Ascending aorta (tissue), 2 donors: ENCODE measurements at regions not wholly inside any gene's neighbourhood (a gene's known extent, or its start where the extent isn't known, plus 50 kb on each side); places are given as distances from the start of the nearest gene placed in this dataset.

Experiments used
- DNase-seq, 2 donors: peaks; one replicate each; pipeline ENCODE4 v3.0.0-alpha.2; 2019; ENCODE audit warnings: low spot score in 2 of 2
- H3K27ac ChIP-seq, 2 donors: fragments of 200-600 bp; sonication (generic); one replicate each; pipeline ENCODE4 v1.5.1; 2016 to 2017; ENCODE audit warnings: mild to moderate bottlenecking in 1 of 2
- H3K27me3 ChIP-seq: fragments of 200-600 bp; sonication (generic); one replicate; pipeline ENCODE4 v1.5.1; 2017
- H3K36me3 ChIP-seq, 2 donors: fragments of 200-600 bp; sonication (generic); one replicate each; pipeline ENCODE4 v1.5.1; 2016
- H3K4me1 ChIP-seq, 2 donors: fragments of 200-600 bp; sonication (generic); one replicate each; pipeline ENCODE4 v1.5.1; 2016 to 2017; ENCODE audit warnings: mild to moderate bottlenecking in 1 of 2
- H3K4me3 ChIP-seq, 2 donors: fragments of 200-600 bp; sonication (generic); one replicate each; pipeline ENCODE4 v1.5.1; 2016 to 2017; ENCODE audit warnings: mild to moderate bottlenecking in 1 of 2
- H3K9me3 ChIP-seq, 2 donors: fragments of 200-600 bp; sonication (generic); one replicate each; pipeline ENCODE4 v1.5.1; 2016
- CTCF ChIP-seq, 3 experiments: fragments of 200-600 bp in 2 of 3; fragments of 450-650 bp in 1 of 3; sonication (generic) in 2 of 3; IDR thresholded peaks; one replicate each; pipeline ENCODE4 v1.5.1; 2016 to 2019; ENCODE audit warnings: antibody characterized with exemption in 3 of 3, mild to moderate bottlenecking in 1 of 3, moderate library complexity in 1 of 3
- intact Hi-C: fragments of 100-400 bp; cut with DNase I; formaldehyde crosslinking; loops from one replicate; pipeline ENCODE4 v1.15.1; 2023

DNA sequence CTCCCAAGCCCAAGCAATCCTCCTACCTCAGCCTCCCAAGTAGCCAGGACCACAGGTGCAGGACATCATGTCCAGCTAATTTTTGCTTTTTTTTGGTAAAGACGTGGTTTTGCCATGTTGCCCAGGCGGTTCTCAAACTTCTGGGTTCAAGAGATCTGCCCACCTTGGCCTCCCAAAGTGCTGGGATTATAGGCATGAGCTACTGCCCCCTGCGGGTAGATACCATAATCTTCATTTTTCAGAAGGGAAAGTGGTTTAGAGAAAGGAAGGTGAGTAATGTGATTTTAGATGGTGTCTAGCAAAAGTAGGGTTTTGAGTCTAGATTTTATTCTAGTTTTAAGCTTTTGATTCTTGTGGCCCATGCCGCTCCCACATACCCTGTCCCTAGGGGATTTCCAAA, 205.3 kb upstream of the CLNK start:
- Histone ChIP-seq H3K4me3 (no peak overlapping the region), H3K36me3 (no peaks in the 10 kb centered on the region), H3K27me3 (no peaks in the 10 kb centered on the region), H3K4me1 (no peaks in the 10 kb centered on the region), H3K27ac (no peak overlapping the region), H3K9me3 (no peaks in the 10 kb centered on the region)
- no peak for TF ChIP-seq CTCF (IDR thresholded peaks at IDR 0.05)
- intact Hi-C loops = no loop called here
- DNase-seq = no peak

- intact Hi-C loops = no loop called here
- no peak for DNase-seq
- TF ChIP-seq CTCF (IDR thresholded peaks at IDR 0.05) = no peak
- H3K27ac ChIP-seq = no peak overlapping the region
- H3K27me3 ChIP-seq = no peaks in the 10 kb centered on the region
- no peaks in the 10 kb centered on the region for H3K4me1 ChIP-seq
- H3K36me3 ChIP-seq = no peaks in the 10 kb centered on the region
- H3K4me3 ChIP-seq = no peak overlapping the region
- H3K9me3 ChIP-seq = no peaks in the 10 kb centered on the region
Measured at GRCh38 chr4:10879411-10880110, 195.0 kb upstream of the CLNK start.

DNA sequence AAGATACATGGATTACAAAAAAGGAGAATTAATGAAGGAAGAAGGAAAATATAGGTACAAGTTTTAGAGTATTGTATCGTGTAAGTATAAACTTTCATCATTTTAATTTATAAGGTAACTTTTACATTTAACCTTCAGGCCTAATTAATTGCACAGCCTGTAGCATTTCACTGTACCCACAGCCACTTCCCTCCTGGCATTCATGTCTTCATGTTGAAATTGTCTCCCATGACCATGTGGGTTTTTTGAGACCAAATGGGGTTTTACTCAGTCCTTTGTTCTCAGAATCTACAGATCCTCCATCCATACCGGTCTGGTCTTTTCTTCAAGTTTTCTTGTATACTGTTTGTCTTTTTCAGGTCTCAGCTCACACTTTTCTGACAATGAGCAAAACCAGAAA, 194.3 kb upstream of the CLNK start:
- Histone ChIP-seq H3K4me3 (no peak overlapping the region), H3K27ac (no peak overlapping the region), H3K4me1 (no peaks in the 10 kb centered on the region), H3K27me3 (no peaks in the 10 kb centered on the region), H3K9me3 (no peaks in the 10 kb centered on the region), H3K36me3 (no peaks in the 10 kb centered on the region)
- intact Hi-C loops = no loop called here
- no peak for TF ChIP-seq CTCF (IDR thresholded peaks at IDR 0.05)
- no peak for DNase-seq

GRCh38 chr4:10877076-10877475, 192.5 kb upstream of the CLNK start:
- no peak for DNase-seq
- H3K4me3 ChIP-seq = no peak overlapping the region
- no peaks in the 10 kb centered on the region for H3K36me3 ChIP-seq
- no peaks in the 10 kb centered on the region for H3K4me1 ChIP-seq
- H3K9me3 ChIP-seq = no peaks in the 10 kb centered on the region
- no peak overlapping the region for H3K27ac ChIP-seq
- intact Hi-C loops = no loop called here
- TF ChIP-seq CTCF (IDR thresholded peaks at IDR 0.05) = no peak
- H3K27me3 ChIP-seq = no peaks in the 10 kb centered on the region

GRCh38 chr4:10875144-10875799, 190.7 kb upstream of the CLNK start:
- no peak for TF ChIP-seq CTCF (IDR thresholded peaks at IDR 0.05)
- Histone ChIP-seq H3K4me1 (no peaks in the 10 kb centered on the region), H3K4me3 (no peak overlapping the region), H3K9me3 (no peaks in the 10 kb centered on the region), H3K27ac (no peak overlapping the region), H3K36me3 (no peaks in the 10 kb centered on the region), H3K27me3 (no peaks in the 10 kb centered on the region)
- DNase-seq = no peak
- intact Hi-C loops = no loop called here
